OCI-LY3 (cell line): ENCODE measurements at regions not wholly inside any gene's neighbourhood (a gene's known extent, or its start where the extent isn't known, plus 50 kb on each side); places are given as distances from the start of the nearest gene placed in this dataset.

ENCODE experiments used
- CTCF ChIP-seq: fragments of 200-600, 300-600 bp; sonication (generic); IDR thresholded peaks from 2 replicates; pipeline ENCODE4 v1.5.1; 2014; ENCODE audit warnings: antibody characterized with exemption, low read length, low read depth
- EZH2phosphoT487 ChIP-seq: fragments of 200-600 bp; shearing (Covaris generic); IDR thresholded peaks from 2 replicates; pipeline ENCODE4 v1.6.1; 2018; ENCODE audit warnings: antibody characterized with exemption, mixed run types, low read depth

GRCh38 chr3:5638550-5638949, 451.0 kb downstream of the EDEM1 start:
- no peak for TF ChIP-seq CTCF
- TF ChIP-seq EZH2phosphoT487: no peak
